ENCODE measurements at regions not wholly inside any gene's neighbourhood (a gene's known extent, or its start where the extent isn't known, plus 50 kb on each side); places are given as distances from the start of the nearest gene placed in this dataset.
A peak's percentile ranks its signal among the peaks of the same experiment; 100 is the strongest.

GRCh38 chr5:62130107-62130506 lies 175.9 kb upstream of the KIF2A start:
- DNase-seq = no peak

GRCh38 chr5:62132276-62132675 lies 173.7 kb upstream of the KIF2A start:
- no peak for DNase-seq

GRCh38 chr5:62133426-62133825 lies 172.6 kb upstream of the KIF2A start:
- DNase-seq = no peak

- DNase-seq = no peak
Measured at GRCh38 chr5:62134811-62135210, 171.2 kb upstream of the KIF2A start.

- no peak for DNase-seq
Measured at GRCh38 chr5:62137628-62138027, 168.4 kb upstream of the KIF2A start.

GRCh38 chr5:62138607-62139006 lies 167.4 kb upstream of the KIF2A start:
- DNase-seq = no peak

GRCh38 chr5:62139741-62140140 lies 166.3 kb upstream of the KIF2A start:
- no peak for DNase-seq

GRCh38 chr5:62142351-62142750 lies 163.7 kb upstream of the KIF2A start:
- no peak for DNase-seq

- peak; percentile 26 for DNase-seq
Measured at GRCh38 chr5:62143268-62144229, 162.5 kb upstream of the KIF2A start.

- DNase-seq = no peak
Measured at GRCh38 chr5:62144401-62145022, 161.5 kb upstream of the KIF2A start.

- no peak for DNase-seq
Measured at GRCh38 chr5:62149879-62150278, 156.1 kb upstream of the KIF2A start.

- no peak for DNase-seq
Measured at GRCh38 chr5:62152394-62153087, 153.5 kb upstream of the KIF2A start.

- DNase-seq = no peak
Measured at GRCh38 chr5:62154758-62155157, 151.2 kb upstream of the KIF2A start.

GRCh38 chr5:62155988-62156387 lies 150.0 kb upstream of the KIF2A start:
- no peak for DNase-seq

GRCh38 chr5:62167561-62168057 lies 138.4 kb upstream of the KIF2A start:
- DNase-seq = no peak

- DNase-seq = no peak
Measured at GRCh38 chr5:62168506-62169281, 137.3 kb upstream of the KIF2A start.

GRCh38 chr5:62178258-62178657 lies 127.7 kb upstream of the KIF2A start:
- DNase-seq = no peak

- DNase-seq = no peak
Measured at GRCh38 chr5:62182802-62183201, 123.2 kb upstream of the KIF2A start.

GRCh38 chr5:62183727-62184126 lies 122.3 kb upstream of the KIF2A start:
- no peak for DNase-seq

GRCh38 chr5:62184444-62184843 lies 121.6 kb upstream of the KIF2A start:
- DNase-seq = no peak

GRCh38 chr5:62190173-62190572 lies 115.8 kb upstream of the KIF2A start:
- DNase-seq = no peak

GRCh38 chr5:62190931-62191330 lies 115.1 kb upstream of the KIF2A start:
- DNase-seq = no peak

- no peak for DNase-seq
Measured at GRCh38 chr5:62192958-62193357, 113.0 kb upstream of the KIF2A start.
